ENCODE measurements at regions not wholly inside any gene's neighbourhood (a gene's known extent, or its start where the extent isn't known, plus 50 kb on each side); places are given as distances from the start of the nearest gene placed in this dataset.

GRCh38 chr7:47089068-47089417, 492.9 kb downstream of the TNS3 start:
- H3K4me3 ChIP-seq, result no peak overlapping the region
- ATAC-seq (no peak), DNase-seq (no peak)
- H3K9me3 ChIP-seq, result no peaks in the 10 kb centered on the region
- in situ Hi-C loops (cut with MboI; ENCODE audit: low sequenced_read_pairs in 4 of 4), result loop anchor here in 3 of 4 donors (5.0 to 10.0 kb wide), 2 partner anchors 1164 to 1167 kb away; partner anchors contain the start of gene IGFBP3 (in 3 of the 3)
- no peak overlapping the region for H3K27ac ChIP-seq
- no peaks in the 10 kb centered on the region for H3K27me3 ChIP-seq
- peaks cover 10 to 13% of the 10 kb centered on the region in 2 donors for H3K4me1 ChIP-seq
- no peaks in the 10 kb centered on the region for H3K36me3 ChIP-seq
- intact Hi-C loops (cut with DNase I; ENCODE audit: low total_unique reads), result loop anchor here (5.0 to 10.0 kb wide), 3 partner anchors 93 to 314 kb away; no protein-coding TSS in a partner anchor
- TF ChIP-seq POLR2A (IDR thresholded peaks at IDR 0.05) (no peak), CTCF (IDR thresholded peaks at IDR 0.05 in 4 of 5, conservative IDR thresholded peaks at IDR 0.05 in 1 of 5) (no peak)

GRCh38 chr7:47088329-47089067, 493.4 kb downstream of the TNS3 start:
- TF ChIP-seq CTCF (IDR thresholded peaks at IDR 0.05 in 4 of 5, conservative IDR thresholded peaks at IDR 0.05 in 1 of 5), result peak; percentile 78 to 90 (median 84)
- no peak for TF ChIP-seq POLR2A (IDR thresholded peaks at IDR 0.05)
- Histone ChIP-seq H3K36me3 (no peaks in the 10 kb centered on the region), H3K4me3 (no peak overlapping the region), H3K9me3 (no peaks in the 10 kb centered on the region), H3K27me3 (no peaks in the 10 kb centered on the region), H3K4me1 (peaks cover 10 to 13% of the 10 kb centered on the region in 2 donors), H3K27ac (peak overlapping the region; percentile 26 to 66 (median 47))
- in situ Hi-C loops (cut with MboI; ENCODE audit: low sequenced_read_pairs in 4 of 4) (loop anchor here in 3 of 4 donors (5.0 to 10.0 kb wide), 2 partner anchors 1164 to 1166 kb away; partner anchors contain the start of gene IGFBP3 (in 3 of the 3)), intact Hi-C loops (cut with DNase I; ENCODE audit: low total_unique reads) (loop anchor here (1.0 to 10.0 kb wide), 4 partner anchors 94 to 1165 kb away; no protein-coding TSS in a partner anchor)
- DNase-seq (peak; percentile 23 to 67), ATAC-seq (peak; percentile 84)

GRCh38 chr7:47087866-47088265, 494.0 kb downstream of the TNS3 start:
- no peak for ATAC-seq
- Histone ChIP-seq H3K4me3 (no peak overlapping the region), H3K27me3 (no peaks in the 10 kb centered on the region), H3K9me3 (no peaks in the 10 kb centered on the region), H3K36me3 (no peaks in the 10 kb centered on the region), H3K27ac (peak overlapping the region in 1 of 4 donors; percentile 66), H3K4me1 (peaks cover 10 to 13% of the 10 kb centered on the region in 2 donors)
- no peak for TF ChIP-seq CTCF (IDR thresholded peaks at IDR 0.05 in 4 of 5, conservative IDR thresholded peaks at IDR 0.05 in 1 of 5)
- TF ChIP-seq POLR2A (IDR thresholded peaks at IDR 0.05), result no peak
- in situ Hi-C loops (cut with MboI; ENCODE audit: low sequenced_read_pairs in 4 of 4) (loop anchor here in 3 of 4 donors (5.0 to 10.0 kb wide), 2 partner anchors 1163 to 1166 kb away; partner anchors contain the start of gene IGFBP3 (in 3 of the 3)), intact Hi-C loops (cut with DNase I; ENCODE audit: low total_unique reads) (loop anchor here (1.0 to 10.0 kb wide), 4 partner anchors 94 to 1165 kb away; no protein-coding TSS in a partner anchor)
- no peak for DNase-seq

GRCh38 chr7:47085491-47086275, 496.2 kb downstream of the TNS3 start:
- Histone ChIP-seq H3K9me3 (no peaks in the 10 kb centered on the region), H3K4me1 (peaks cover 10 to 13% of the 10 kb centered on the region in 2 donors), H3K36me3 (no peaks in the 10 kb centered on the region), H3K4me3 (no peak overlapping the region), H3K27ac (no peak overlapping the region), H3K27me3 (no peaks in the 10 kb centered on the region)
- TF ChIP-seq POLR2A (IDR thresholded peaks at IDR 0.05) (no peak), CTCF (IDR thresholded peaks at IDR 0.05 in 4 of 5, conservative IDR thresholded peaks at IDR 0.05 in 1 of 5) (no peak)
- ATAC-seq, result no peak
- intact Hi-C loops (cut with DNase I; ENCODE audit: low total_unique reads) (loop anchor here (5.0 to 10.0 kb wide), 3 partner anchors 97 to 311 kb away; no protein-coding TSS in a partner anchor), in situ Hi-C loops (cut with MboI; ENCODE audit: low sequenced_read_pairs in 4 of 4) (loop anchor here in 3 of 4 donors (5.0 to 10.0 kb wide), 2 partner anchors 1161 to 1163 kb away; partner anchors contain the start of gene IGFBP3 (in 3 of the 3))
- no peak for DNase-seq
